ENCODE measurements at regions not wholly inside any gene's neighbourhood (a gene's known extent, or its start where the extent isn't known, plus 50 kb on each side); places are given as distances from the start of the nearest gene placed in this dataset.

GRCh38 chr3:14288833-14289451 is 110.3 kb downstream of the LSM3 start:
- DNase-seq = no peak

GRCh38 chr3:14289590-14290461 is 111.2 kb downstream of the LSM3 start:
- DNase-seq = peak; percentile 11

- DNase-seq = no peak
Measured at GRCh38 chr3:14290631-14291385, 111.6 kb upstream of the SLC6A6 start.

- no peak for DNase-seq
Measured at GRCh38 chr3:14295037-14295436, 107.4 kb upstream of the SLC6A6 start.

- DNase-seq = no peak
Measured at GRCh38 chr3:14295801-14296200, 106.6 kb upstream of the SLC6A6 start.

GRCh38 chr3:14297305-14297704 is 105.1 kb upstream of the SLC6A6 start:
- no peak for DNase-seq

- DNase-seq = no peak
Measured at GRCh38 chr3:14297784-14298236, 104.6 kb upstream of the SLC6A6 start.

- DNase-seq = no peak
Measured at GRCh38 chr3:14298442-14298841, 104.0 kb upstream of the SLC6A6 start.

GRCh38 chr3:14298991-14299555 is 103.3 kb upstream of the SLC6A6 start:
- no peak for DNase-seq

GRCh38 chr3:14299767-14300166 is 102.6 kb upstream of the SLC6A6 start:
- DNase-seq = no peak

- no peak for DNase-seq
Measured at GRCh38 chr3:14300721-14301399, 101.5 kb upstream of the SLC6A6 start.

GRCh38 chr3:14301558-14301957 is 100.8 kb upstream of the SLC6A6 start:
- DNase-seq = no peak

GRCh38 chr3:14303336-14304100 is 98.9 kb upstream of the SLC6A6 start:
- no peak for DNase-seq

- no peak for DNase-seq
Measured at GRCh38 chr3:14304101-14305045, 98.0 kb upstream of the SLC6A6 start.

GRCh38 chr3:14305324-14305723 is 97.1 kb upstream of the SLC6A6 start:
- DNase-seq = no peak

GRCh38 chr3:14306142-14306541 is 96.3 kb upstream of the SLC6A6 start:
- DNase-seq = no peak

- DNase-seq = no peak
Measured at GRCh38 chr3:14307656-14308302, 94.6 kb upstream of the SLC6A6 start.

GRCh38 chr3:14311729-14312128 is 90.7 kb upstream of the SLC6A6 start:
- no peak for DNase-seq

- no peak for DNase-seq
Measured at GRCh38 chr3:14312375-14312774, 90.0 kb upstream of the SLC6A6 start.

- DNase-seq = no peak
Measured at GRCh38 chr3:14317057-14317553, 85.3 kb upstream of the SLC6A6 start.

Measured in amniotic stem cell (primary cell).